ENCODE measurements at regions not wholly inside any gene's neighbourhood (a gene's known extent, or its start where the extent isn't known, plus 50 kb on each side); places are given as distances from the start of the nearest gene placed in this dataset.

DNA sequence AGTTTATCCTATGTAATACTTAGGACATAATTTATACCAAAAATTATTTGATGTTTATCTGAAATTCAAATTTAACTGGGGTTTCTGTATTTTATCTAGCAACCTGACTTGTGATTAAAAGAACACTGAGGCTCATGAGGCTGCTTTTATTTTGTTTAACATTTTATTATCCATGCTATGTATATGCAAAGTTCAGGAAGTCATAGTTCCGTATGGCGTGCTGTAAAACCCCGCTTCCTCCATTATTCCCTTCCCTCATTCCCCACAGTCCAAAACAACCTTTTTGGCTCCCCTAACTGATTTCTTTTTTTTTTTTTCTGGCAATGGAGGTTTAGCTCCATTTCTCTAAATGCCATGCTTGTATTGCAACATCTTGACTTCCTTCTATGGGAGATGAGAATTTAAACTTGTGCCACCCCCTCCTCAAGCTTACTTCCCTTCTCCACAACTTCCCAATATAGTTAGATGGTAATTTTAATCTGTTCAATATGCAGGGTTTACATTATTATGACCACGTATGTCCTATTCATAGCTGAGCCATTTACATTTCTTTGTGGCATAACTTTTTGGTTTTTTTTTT is 138.0 kb upstream of the DNAH14 start:
- intact Hi-C loops (cut with micrococcal nuclease) = no loop called here
- CTCF ChIA-PET = no interaction called here
- peaks cover 5% of the 10 kb centered on the region for H3K27me3 Mint-ChIP-seq (ENCODE audit: low read depth)
- H3K27ac Mint-ChIP-seq = no peak overlapping the region
- H3K4me1 Mint-ChIP-seq (ENCODE audit: low read depth) = peaks cover 3% of the 10 kb centered on the region
- H3K9me3 Mint-ChIP-seq = peaks cover 7% of the 10 kb centered on the region
- DNase-seq = no peak
- H3K36me3 Mint-ChIP-seq (ENCODE audit: low read depth) = no peaks in the 10 kb centered on the region
- H3K4me3 Mint-ChIP-seq = no peak overlapping the region

DNA sequence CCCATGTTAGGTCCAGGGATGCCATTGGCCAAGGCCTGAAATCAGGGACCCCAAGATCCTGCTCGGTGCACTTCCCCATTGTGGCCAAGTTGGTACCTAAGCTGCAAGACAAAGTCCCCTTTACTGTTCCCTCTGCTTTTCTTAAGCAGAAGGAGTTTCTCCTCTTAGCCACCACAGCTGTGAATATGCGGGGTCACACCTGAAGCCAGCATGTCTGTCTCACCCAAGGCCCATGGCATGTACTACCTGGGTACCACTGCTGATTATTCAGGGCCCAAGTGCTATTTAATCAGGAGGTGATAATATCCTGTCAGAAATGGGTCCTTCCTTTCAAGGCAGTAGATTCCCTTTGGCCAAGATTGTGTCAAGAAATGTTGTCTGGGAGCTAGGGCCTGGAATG is 133.9 kb upstream of the DNAH14 start:
- H3K4me3 Mint-ChIP-seq = no peak overlapping the region
- H3K27me3 Mint-ChIP-seq (ENCODE audit: low read depth) = peaks cover 3% of the 10 kb centered on the region
- no peak overlapping the region for H3K27ac Mint-ChIP-seq
- CTCF ChIA-PET = no interaction called here
- H3K36me3 Mint-ChIP-seq (ENCODE audit: low read depth) = no peaks in the 10 kb centered on the region
- H3K9me3 Mint-ChIP-seq = no peaks in the 10 kb centered on the region
- no peak for DNase-seq
- intact Hi-C loops (cut with micrococcal nuclease) = no loop called here
- H3K4me1 Mint-ChIP-seq (ENCODE audit: low read depth) = no peaks in the 10 kb centered on the region

DNA sequence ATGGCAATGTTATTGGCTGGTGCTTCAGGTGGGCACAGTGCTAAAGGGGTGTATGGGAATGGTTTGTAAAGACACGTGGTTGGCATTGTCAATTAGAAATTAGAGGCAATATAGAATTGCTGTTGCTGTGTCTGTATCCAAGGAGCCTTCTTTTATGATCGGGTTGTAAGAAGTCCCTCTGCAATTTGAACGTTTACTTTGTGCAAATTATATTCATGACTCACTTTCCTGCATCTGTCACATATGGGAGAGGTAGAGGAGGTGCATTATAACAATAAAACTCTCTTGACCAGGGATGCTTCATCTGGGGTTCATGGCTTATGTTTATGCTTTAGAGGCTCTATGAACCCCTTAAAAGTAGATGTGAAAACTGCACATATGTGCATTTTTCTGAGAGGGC is 130.4 kb upstream of the DNAH14 start:
- Mint-ChIP-seq H3K9me3 (no peaks in the 10 kb centered on the region), H3K27ac (no peak overlapping the region), H3K4me1 (ENCODE audit: low read depth) (peaks cover 1% of the 10 kb centered on the region), H3K36me3 (ENCODE audit: low read depth) (no peaks in the 10 kb centered on the region), H3K27me3 (ENCODE audit: low read depth) (peaks cover 3% of the 10 kb centered on the region), H3K4me3 (no peak overlapping the region)
- CTCF ChIA-PET = no interaction called here
- no peak for DNase-seq
- intact Hi-C loops (cut with micrococcal nuclease) = no loop called here

GRCh38 chr1:224800486-224801119 is 128.9 kb upstream of the DNAH14 start:
- no peaks in the 10 kb centered on the region for H3K36me3 Mint-ChIP-seq (ENCODE audit: low read depth)
- no peak overlapping the region for H3K4me3 Mint-ChIP-seq
- intact Hi-C loops (cut with micrococcal nuclease) = loop anchor here (5.0 kb wide), 1 partner anchor 63 kb away; no protein-coding TSS in a partner anchor
- H3K27ac Mint-ChIP-seq = no peak overlapping the region
- CTCF ChIA-PET = no interaction called here
- no peaks in the 10 kb centered on the region for H3K9me3 Mint-ChIP-seq
- peaks cover 10% of the 10 kb centered on the region for H3K4me1 Mint-ChIP-seq (ENCODE audit: low read depth)
- peaks cover 3% of the 10 kb centered on the region for H3K27me3 Mint-ChIP-seq (ENCODE audit: low read depth)
- no peak for DNase-seq

DNA sequence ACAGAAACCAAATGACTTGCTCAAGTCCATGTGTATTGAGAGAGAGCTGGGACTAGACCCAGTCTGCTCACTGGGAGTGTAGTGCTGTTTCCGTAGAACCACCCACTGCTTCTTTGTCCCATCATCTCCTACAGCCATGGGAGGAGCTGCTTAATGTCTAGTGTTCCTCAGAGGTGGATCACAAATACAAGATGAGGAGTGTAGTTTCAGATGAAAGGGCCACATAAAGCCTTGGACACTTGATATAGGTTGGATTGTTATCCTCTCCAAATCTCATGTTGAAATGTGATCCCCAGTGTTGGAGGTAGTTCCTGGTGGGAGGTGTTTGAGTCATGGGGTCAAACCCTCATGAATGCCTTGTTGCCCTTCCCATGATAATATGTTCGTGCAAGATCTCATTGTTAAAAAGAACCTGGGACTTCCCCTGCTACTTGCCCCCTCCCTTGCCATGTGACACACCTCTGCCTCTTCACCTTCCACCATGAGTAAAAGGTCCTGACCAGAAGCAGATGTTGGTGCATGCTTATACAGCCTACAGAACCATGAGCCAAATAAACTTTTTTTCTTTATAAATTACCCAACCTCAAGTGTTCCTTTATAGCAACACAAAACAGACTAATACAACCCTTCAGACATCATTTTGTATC is 127.5 kb upstream of the DNAH14 start:
- Mint-ChIP-seq H3K9me3 (no peaks in the 10 kb centered on the region), H3K36me3 (ENCODE audit: low read depth) (no peaks in the 10 kb centered on the region), H3K4me1 (ENCODE audit: low read depth) (peaks cover 10% of the 10 kb centered on the region), H3K4me3 (no peak overlapping the region), H3K27me3 (ENCODE audit: low read depth) (peaks cover 3% of the 10 kb centered on the region), H3K27ac (no peak overlapping the region)
- no peak for DNase-seq
- CTCF ChIA-PET = no interaction called here
- intact Hi-C loops (cut with micrococcal nuclease) = loop anchor here (5.0 kb wide), 1 partner anchor 65 kb away; no protein-coding TSS in a partner anchor

DNA sequence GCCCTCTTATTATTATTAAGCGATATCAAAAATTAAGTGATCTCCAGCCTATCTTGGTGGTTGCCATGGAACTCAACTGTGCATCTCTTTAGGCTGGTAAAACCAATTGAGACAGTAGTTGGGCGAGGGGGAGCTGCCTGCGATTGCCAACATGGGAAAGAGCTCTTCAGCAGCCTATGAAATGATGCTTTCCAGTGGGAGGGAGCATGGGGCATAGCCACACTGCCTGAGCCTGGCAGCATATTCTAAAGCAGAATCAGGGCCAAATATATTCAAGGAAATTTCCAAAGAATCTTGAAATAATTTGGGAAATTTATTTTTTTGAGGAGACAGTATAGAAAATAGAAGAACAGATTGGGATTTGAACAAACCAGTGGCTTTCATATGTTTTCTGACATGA is 126.9 kb upstream of the DNAH14 start:
- no peak for DNase-seq
- Mint-ChIP-seq H3K27me3 (ENCODE audit: low read depth) (peaks cover 3% of the 10 kb centered on the region), H3K4me3 (no peak overlapping the region), H3K36me3 (ENCODE audit: low read depth) (no peaks in the 10 kb centered on the region), H3K9me3 (no peaks in the 10 kb centered on the region), H3K4me1 (ENCODE audit: low read depth) (peaks cover 10% of the 10 kb centered on the region), H3K27ac (no peak overlapping the region)
- intact Hi-C loops (cut with micrococcal nuclease) = loop anchor here (5.0 kb wide), 1 partner anchor 65 kb away; no protein-coding TSS in a partner anchor
- CTCF ChIA-PET = no interaction called here

GRCh38 chr1:224804220-224804619 is 125.3 kb upstream of the DNAH14 start:
- no peak overlapping the region for H3K27ac Mint-ChIP-seq
- H3K36me3 Mint-ChIP-seq (ENCODE audit: low read depth) = no peaks in the 10 kb centered on the region
- no peak overlapping the region for H3K4me3 Mint-ChIP-seq
- CTCF ChIA-PET = interaction anchor here (0.6 to 1.4 kb wide), 3 partner anchors 47 to 972 kb away, joined by 3 to 5 read pairs (median 4); no protein-coding TSS in a partner anchor
- peaks cover 10% of the 10 kb centered on the region for H3K4me1 Mint-ChIP-seq (ENCODE audit: low read depth)
- H3K9me3 Mint-ChIP-seq = no peaks in the 10 kb centered on the region
- peaks cover 1% of the 10 kb centered on the region for H3K27me3 Mint-ChIP-seq (ENCODE audit: low read depth)
- intact Hi-C loops (cut with micrococcal nuclease) = loop anchor here (5.0 kb wide), 1 partner anchor 67 kb away; no protein-coding TSS in a partner anchor
- DNase-seq = no peak

- no peaks in the 10 kb centered on the region for H3K36me3 Mint-ChIP-seq (ENCODE audit: low read depth)
- CTCF ChIA-PET = no interaction called here
- intact Hi-C loops (cut with micrococcal nuclease) = no loop called here
- H3K4me1 Mint-ChIP-seq (ENCODE audit: low read depth) = peaks cover 10% of the 10 kb centered on the region
- no peak overlapping the region for H3K4me3 Mint-ChIP-seq
- peaks cover 3% of the 10 kb centered on the region for H3K27me3 Mint-ChIP-seq (ENCODE audit: low read depth)
- H3K27ac Mint-ChIP-seq = no peak overlapping the region
- no peak for DNase-seq
- no peaks in the 10 kb centered on the region for H3K9me3 Mint-ChIP-seq
Observed at GRCh38 chr1:224805889-224806288, 123.6 kb upstream of the DNAH14 start.

DNA sequence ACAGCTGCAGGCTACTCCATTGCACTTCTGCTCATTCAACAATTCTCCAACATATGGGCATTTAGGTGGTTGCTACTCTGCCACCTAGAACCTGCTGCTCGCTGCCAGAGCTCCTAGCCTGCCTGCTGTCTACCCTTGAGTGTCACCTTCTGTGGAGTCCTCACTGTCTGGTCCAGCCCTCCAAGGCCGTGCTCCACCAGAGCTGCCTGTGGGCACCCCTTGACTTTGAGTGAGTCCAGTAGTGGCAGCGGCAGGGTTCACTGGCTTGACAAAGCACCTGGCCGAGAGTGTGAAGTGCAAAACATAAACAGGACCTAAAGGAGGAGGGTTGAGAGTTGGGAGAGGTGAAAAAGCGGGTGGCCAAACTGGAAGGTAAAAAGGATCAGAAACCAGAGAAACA is 120.3 kb upstream of the DNAH14 start:
- CTCF ChIA-PET = no interaction called here
- H3K27me3 Mint-ChIP-seq (ENCODE audit: low read depth) = peaks cover 3% of the 10 kb centered on the region
- no peaks in the 10 kb centered on the region for H3K36me3 Mint-ChIP-seq (ENCODE audit: low read depth)
- H3K4me1 Mint-ChIP-seq (ENCODE audit: low read depth) = peaks cover 8% of the 10 kb centered on the region
- H3K27ac Mint-ChIP-seq = no peak overlapping the region
- H3K4me3 Mint-ChIP-seq = no peak overlapping the region
- no peaks in the 10 kb centered on the region for H3K9me3 Mint-ChIP-seq
- intact Hi-C loops (cut with micrococcal nuclease) = no loop called here
- no peak for DNase-seq

DNA sequence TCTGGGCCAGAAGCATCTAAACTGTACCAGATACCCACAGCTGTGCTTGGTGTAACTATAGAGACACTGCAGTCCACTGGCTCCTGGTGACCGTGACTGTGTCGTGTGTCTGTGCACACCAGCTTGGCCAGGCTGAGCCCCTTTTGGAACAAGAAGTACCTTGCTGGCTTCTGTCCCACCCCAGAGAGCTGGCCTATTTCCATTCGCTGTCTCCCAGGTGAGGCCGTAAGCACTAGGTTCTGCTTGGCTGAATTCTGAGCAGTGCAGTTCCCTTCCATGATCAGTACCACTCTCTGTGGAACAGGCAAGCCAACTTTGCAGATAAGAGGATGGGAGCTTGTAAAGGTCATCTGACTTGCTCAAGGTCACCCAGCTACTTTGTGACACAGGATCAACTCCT is 119.9 kb upstream of the DNAH14 start:
- H3K9me3 Mint-ChIP-seq = no peaks in the 10 kb centered on the region
- no peak for DNase-seq
- H3K36me3 Mint-ChIP-seq (ENCODE audit: low read depth) = no peaks in the 10 kb centered on the region
- intact Hi-C loops (cut with micrococcal nuclease) = no loop called here
- CTCF ChIA-PET = no interaction called here
- H3K4me1 Mint-ChIP-seq (ENCODE audit: low read depth) = peaks cover 3% of the 10 kb centered on the region
- H3K4me3 Mint-ChIP-seq = no peak overlapping the region
- H3K27ac Mint-ChIP-seq = no peak overlapping the region
- H3K27me3 Mint-ChIP-seq (ENCODE audit: low read depth) = peaks cover 3% of the 10 kb centered on the region

DNA sequence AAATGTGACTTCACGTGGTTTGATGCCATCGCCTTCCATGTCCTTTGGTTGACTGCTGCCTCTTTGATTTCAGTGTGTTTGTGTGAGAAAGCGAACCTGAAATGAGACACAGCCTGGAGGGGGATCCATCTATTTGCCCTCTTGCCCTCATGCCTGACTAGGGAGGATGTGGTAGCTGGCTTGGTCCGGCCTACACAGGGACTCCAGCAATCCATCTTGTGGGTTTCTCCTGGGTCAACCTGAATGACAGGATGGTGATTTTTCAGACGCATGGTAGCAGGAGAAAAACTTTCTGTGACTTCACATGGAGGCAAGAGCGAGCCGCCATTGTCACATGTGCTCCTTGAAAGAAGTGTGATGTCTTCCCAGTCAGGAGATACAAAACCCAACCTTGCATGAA is 117.9 kb upstream of the DNAH14 start:
- no peaks in the 10 kb centered on the region for H3K9me3 Mint-ChIP-seq
- H3K4me1 Mint-ChIP-seq (ENCODE audit: low read depth) = no peaks in the 10 kb centered on the region
- no peak overlapping the region for H3K4me3 Mint-ChIP-seq
- CTCF ChIA-PET = interaction anchor here (0.6 kb wide), 1 partner anchor 10 kb away, joined by 3 read pairs; no protein-coding TSS in a partner anchor
- DNase-seq = no peak
- intact Hi-C loops (cut with micrococcal nuclease) = no loop called here
- H3K36me3 Mint-ChIP-seq (ENCODE audit: low read depth) = no peaks in the 10 kb centered on the region
- H3K27ac Mint-ChIP-seq = no peak overlapping the region
- H3K27me3 Mint-ChIP-seq (ENCODE audit: low read depth) = peaks cover 5% of the 10 kb centered on the region

DNA sequence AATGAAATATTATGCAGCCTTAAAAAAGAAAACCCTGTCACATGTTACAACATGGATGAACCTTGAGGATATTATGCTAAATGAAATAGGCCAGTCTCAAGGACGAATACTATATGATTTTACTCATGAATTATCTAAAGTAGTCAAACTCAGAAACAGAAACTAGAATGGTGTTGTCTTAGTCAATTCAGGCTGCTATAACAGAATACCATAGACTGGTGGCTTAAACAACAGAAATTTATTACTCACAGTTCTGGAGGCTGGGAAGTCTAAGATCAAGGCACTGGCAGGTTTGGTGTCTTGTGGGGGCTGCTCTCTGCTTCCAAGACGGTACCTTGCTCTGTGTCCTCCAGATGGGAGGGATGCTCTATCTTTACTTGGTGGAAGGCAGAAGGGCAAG is 113.8 kb upstream of the DNAH14 start:
- Mint-ChIP-seq H3K4me1 (ENCODE audit: low read depth) (no peaks in the 10 kb centered on the region), H3K27me3 (ENCODE audit: low read depth) (peaks cover 6% of the 10 kb centered on the region), H3K4me3 (no peak overlapping the region), H3K27ac (no peak overlapping the region), H3K36me3 (ENCODE audit: low read depth) (no peaks in the 10 kb centered on the region), H3K9me3 (no peaks in the 10 kb centered on the region)
- DNase-seq = no peak
- CTCF ChIA-PET = interaction anchor here (1.6 kb wide), 1 partner anchor 171 kb away, joined by 6 read pairs; no protein-coding TSS in a partner anchor
- intact Hi-C loops (cut with micrococcal nuclease) = no loop called here

DNA sequence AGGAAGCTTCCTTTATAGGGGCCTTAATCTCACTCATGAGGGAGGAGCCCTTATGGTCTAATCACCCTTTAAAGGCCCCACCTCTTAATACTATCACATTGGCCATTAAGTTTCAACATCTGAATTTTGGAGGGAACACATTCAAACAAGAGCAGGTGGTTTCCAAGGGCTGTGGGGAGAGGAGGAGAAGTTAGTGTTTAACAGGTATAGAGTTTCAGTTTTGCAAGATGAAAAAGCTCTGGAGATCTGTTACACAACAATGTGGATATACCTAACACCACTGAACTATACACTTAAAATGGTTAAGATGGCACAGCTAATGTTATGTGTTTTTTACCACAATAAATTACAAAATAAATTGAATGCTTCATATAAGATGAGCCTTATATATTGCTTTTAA is 113.4 kb upstream of the DNAH14 start:
- H3K27ac Mint-ChIP-seq = no peak overlapping the region
- CTCF ChIA-PET = interaction anchor here (1.6 kb wide), 1 partner anchor 172 kb away, joined by 6 read pairs; no protein-coding TSS in a partner anchor
- intact Hi-C loops (cut with micrococcal nuclease) = no loop called here
- DNase-seq = no peak
- no peaks in the 10 kb centered on the region for H3K36me3 Mint-ChIP-seq (ENCODE audit: low read depth)
- peaks cover 6% of the 10 kb centered on the region for H3K27me3 Mint-ChIP-seq (ENCODE audit: low read depth)
- no peaks in the 10 kb centered on the region for H3K9me3 Mint-ChIP-seq
- H3K4me1 Mint-ChIP-seq (ENCODE audit: low read depth) = no peaks in the 10 kb centered on the region
- no peak overlapping the region for H3K4me3 Mint-ChIP-seq
